GM20000 (cell line): ENCODE measurements at regions not wholly inside any gene's neighbourhood (a gene's known extent, or its start where the extent isn't known, plus 50 kb on each side); places are given as distances from the start of the nearest gene placed in this dataset.

Source experiments
- DNase-seq: peaks from one replicate; pipeline ENCODE4 v3.0.0; 2012; ENCODE audit warnings: low spot score
- CTCF ChIP-seq: IDR thresholded peaks from 2 replicates; pipeline ENCODE4 v1.5.1; 2012; ENCODE audit warnings: mild to moderate bottlenecking, control low read depth; ENCODE audit errors: extremely low read depth, missing control alignments

DNA sequence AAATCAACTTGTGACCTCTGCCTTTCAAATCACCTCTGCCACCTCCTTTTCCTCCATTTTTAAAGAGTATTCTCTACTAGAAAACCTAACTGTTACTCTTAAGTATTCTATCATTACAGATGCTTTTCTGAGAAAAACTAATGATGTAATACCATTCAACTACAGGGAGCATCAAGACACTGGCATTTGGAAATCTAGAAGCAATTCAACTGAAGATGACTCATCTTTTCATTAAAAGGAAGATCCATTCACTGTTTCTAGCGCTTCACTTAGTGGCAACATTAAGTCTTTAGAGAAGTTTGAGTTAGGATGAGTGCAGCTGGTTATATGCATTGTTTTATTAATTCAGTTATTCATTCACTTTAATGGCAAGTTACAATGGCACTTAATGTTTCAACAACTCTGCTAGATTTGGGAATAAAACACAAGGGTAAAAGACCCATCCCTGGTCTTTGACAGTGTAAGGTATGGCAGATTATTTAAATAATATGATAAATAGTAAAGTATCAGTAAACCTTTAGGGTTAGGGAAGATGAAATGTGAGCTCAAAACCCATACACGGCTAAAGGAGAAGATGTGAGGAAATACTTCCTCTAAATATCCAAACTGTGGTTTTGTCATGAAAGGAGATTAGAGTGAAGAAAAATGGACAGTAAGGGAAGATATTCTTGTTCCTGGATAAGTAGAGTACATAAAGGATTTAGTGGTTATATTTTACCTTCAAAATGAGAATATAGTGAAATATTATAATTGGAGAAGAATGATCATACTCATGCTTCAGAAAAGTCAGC is 61.7 kb downstream of the KCNJ2 start:
- TF ChIP-seq CTCF = no peak

GRCh38 chr17:70232466-70232865 is 63.1 kb downstream of the KCNJ2 start:
- DNase-seq = no peak
- TF ChIP-seq CTCF = no peak

More for the DNA sequence above, 61.7 kb downstream of the KCNJ2 start:
- DNase-seq = no peak

DNA sequence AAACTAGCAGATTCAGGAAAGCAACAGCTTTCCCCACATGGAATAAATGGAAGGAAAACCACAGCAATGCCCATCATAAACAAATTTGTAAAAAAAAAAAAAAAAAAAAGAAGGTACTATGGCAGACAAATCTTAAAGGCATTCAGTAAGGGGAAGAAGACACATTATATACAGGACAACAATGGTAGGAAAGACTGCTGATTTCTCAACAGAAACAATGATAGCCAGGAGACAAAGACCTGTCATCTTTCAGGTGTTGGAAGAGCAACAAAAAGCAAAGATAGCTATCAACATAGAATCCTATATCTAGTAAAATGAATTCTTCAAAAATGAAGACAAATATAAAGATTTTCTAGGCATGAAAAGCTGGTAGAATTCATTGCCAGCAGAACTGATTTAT is 65.9 kb downstream of the KCNJ2 start:
- no peak for TF ChIP-seq CTCF

GRCh38 chr17:70238228-70238627 is 68.9 kb downstream of the KCNJ2 start:
- no peak for DNase-seq
- no peak for TF ChIP-seq CTCF

More for the DNA sequence above, 65.9 kb downstream of the KCNJ2 start:
- DNase-seq = no peak

DNA sequence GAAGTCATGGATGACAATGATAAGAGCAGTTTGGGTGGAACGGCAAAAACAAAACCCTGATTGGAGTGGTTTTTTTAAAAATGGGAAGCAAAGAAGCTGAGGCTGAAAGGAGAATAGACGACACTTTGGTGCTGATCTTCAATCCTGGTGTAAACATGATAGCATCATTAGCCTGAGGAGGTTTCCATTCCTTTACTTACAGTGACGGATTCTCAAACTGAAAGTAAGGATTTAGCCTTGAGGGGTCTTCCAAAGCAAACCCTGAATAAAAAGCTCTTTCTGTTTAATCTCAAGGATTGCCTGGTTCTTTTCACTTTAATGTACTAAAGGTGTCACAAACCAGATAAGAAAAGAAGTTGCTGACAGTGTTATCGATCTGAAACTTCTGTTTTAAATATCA is 69.3 kb downstream of the KCNJ2 start:
- TF ChIP-seq CTCF = no peak
- DNase-seq = no peak

DNA sequence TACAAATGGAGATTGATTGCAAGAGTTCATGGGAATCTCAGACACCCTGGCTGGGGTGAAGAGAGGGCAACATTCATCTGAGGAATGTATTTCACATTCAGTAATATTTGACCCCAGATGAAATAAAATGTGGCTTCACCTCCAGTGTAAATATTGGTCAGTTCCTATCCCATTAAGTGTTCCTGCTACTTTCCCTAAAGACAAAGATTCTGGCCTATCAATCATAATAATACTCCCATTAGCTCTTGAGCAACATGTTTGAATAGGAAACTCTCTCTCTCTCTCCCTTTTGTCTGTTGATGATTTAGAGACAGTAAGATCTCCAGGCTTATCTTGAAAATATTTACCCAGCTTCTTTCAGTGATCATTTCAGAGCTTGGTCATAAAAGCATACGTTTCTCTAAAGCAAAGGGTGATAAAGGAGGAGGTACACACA is 70.1 kb downstream of the KCNJ2 start:
- TF ChIP-seq CTCF = no peak
- no peak for DNase-seq

DNA sequence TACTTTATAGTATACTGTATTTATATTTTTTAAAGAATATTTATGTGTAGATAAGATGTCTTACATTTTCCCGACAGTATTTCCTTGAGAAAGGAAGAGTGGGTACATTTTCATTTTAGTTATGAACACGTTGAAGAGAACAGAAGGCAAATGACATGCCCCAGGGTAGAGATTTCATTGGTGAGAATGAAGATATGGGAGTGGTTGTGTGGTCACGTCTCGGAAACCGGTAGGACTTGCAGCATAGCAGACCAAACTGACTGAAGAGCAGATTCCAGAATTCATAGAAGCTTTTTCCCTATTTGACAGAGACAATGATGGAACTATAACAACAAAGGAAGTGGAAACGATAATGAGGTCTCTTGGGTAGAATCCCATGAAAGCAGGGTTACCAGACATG is 71.7 kb downstream of the KCNJ2 start:
- no peak for TF ChIP-seq CTCF
- DNase-seq = no peak
